Left lung (tissue), 4 donors: ENCODE measurements at regions not wholly inside any gene's neighbourhood (a gene's known extent, or its start where the extent isn't known, plus 50 kb on each side); places are given as distances from the start of the nearest gene placed in this dataset.
"Not testable (repeated sequence)": the region's sequence is repeated elsewhere in the genome, so short reads cannot be mapped to it uniquely, and the experiment has no call there.

Source experiments
- ATAC-seq: fragments of 200-7000 bp; cut with Tn5 transposase; one replicate; pipeline ENCODE4 v1.9.1; 2020; ENCODE audit warnings: moderate library complexity
- DNase-seq, 4 donors: peaks; one replicate each; pipeline ENCODE4 v3.0.0-alpha.2; 2013 to 2020
- H3K27ac ChIP-seq, 2 donors: fragments of 200-600 bp; sonication (generic) in 1 of 2; one replicate each; pipeline versions ENCODE4 v1.5.0 to v1.8.0; 2020 to 2021
- H3K27me3 ChIP-seq, 2 donors: fragments of 200-600 bp; sonication (generic) in 1 of 2; one replicate each; pipeline versions ENCODE4 v1.5.0 to v1.8.0; 2020 to 2021
- H3K36me3 ChIP-seq, 2 donors: fragments of 200-600 bp; sonication (generic) in 1 of 2; one replicate each; pipeline versions ENCODE4 v1.5.0 to v1.8.0; 2020 to 2021
- H3K4me1 ChIP-seq, 2 donors: fragments of 200-600 bp; one replicate each; pipeline ENCODE4 v1.8.0; 2021
- H3K4me3 ChIP-seq, 2 donors: fragments of 200-600 bp; sonication (generic) in 1 of 2; one replicate each; pipeline versions ENCODE4 v1.5.0 to v1.8.0; 2020 to 2021; ENCODE audit warnings: mild to moderate bottlenecking in 1 of 2
- H3K9me3 ChIP-seq, 2 donors: fragments of 200-600 bp; sonication (generic) in 1 of 2; one replicate each; pipeline versions ENCODE4 v1.5.0 to v1.8.0; 2020 to 2021
- CTCF ChIP-seq, 2 donors: fragments of 200-600 bp; sonication (generic) in 1 of 2; IDR thresholded peaks; one replicate each; pipeline versions ENCODE4 v1.5.0 to v1.8.0; 2021; ENCODE audit warnings: antibody characterized with exemption in 2 of 2
- intact Hi-C, 2 donors: fragments of 100-400 bp; cut with DNase I; formaldehyde crosslinking; loops; one replicate each; pipeline versions ENCODE4 v1.11.2 to v1.14.2; 2022
- donor health status: DM: no; HTN: yes; CAD: no.
- donor health status: DM: no; HTN: no; CAD: no.

GRCh38 chr12:56862264-56862663 lies 71.9 kb downstream of the SDR9C7 start:
- H3K4me1 ChIP-seq, result no peaks in the 10 kb centered on the region
- intact Hi-C loops, result no loop called here
- TF ChIP-seq CTCF (IDR thresholded peaks at IDR 0.05), result no peak
- no peaks in the 10 kb centered on the region for H3K36me3 ChIP-seq
- no peak overlapping the region for H3K4me3 ChIP-seq
- H3K9me3 ChIP-seq, result peaks cover 7 to 55% of the 10 kb centered on the region in 2 donors
- DNase-seq (no peak), ATAC-seq (no peak)
- H3K27me3 ChIP-seq, result no peaks in the 10 kb centered on the region
- H3K27ac ChIP-seq, result no peak overlapping the region

GRCh38 chr12:56853392-56853978 lies 80.7 kb downstream of the SDR9C7 start:
- intact Hi-C loops, H3K4me1 ChIP-seq, H3K4me3 ChIP-seq, ATAC-seq, H3K27ac ChIP-seq, H3K27me3 ChIP-seq, DNase-seq, H3K36me3 ChIP-seq: not testable (repeated sequence)
- peaks cover 0 to 20% of the 10 kb centered on the region in 2 donors for H3K9me3 ChIP-seq

GRCh38 chr12:56851462-56851861 lies 82.7 kb downstream of the SDR9C7 start:
- DNase-seq, result no peak
- no peak for ATAC-seq
- Histone ChIP-seq H3K27ac (no peak overlapping the region), H3K9me3 (peaks cover 0 to 20% of the 10 kb centered on the region in 2 donors), H3K4me1 (no peaks in the 10 kb centered on the region), H3K36me3 (no peaks in the 10 kb centered on the region), H3K27me3 (no peaks in the 10 kb centered on the region), H3K4me3 (no peak overlapping the region)
- intact Hi-C loops, result no loop called here
- no peak for TF ChIP-seq CTCF (IDR thresholded peaks at IDR 0.05)

- no peaks in the 10 kb centered on the region for H3K9me3 ChIP-seq
- H3K27ac ChIP-seq, result no peak overlapping the region
- DNase-seq (no peak), ATAC-seq (no peak)
- no peak overlapping the region for H3K4me3 ChIP-seq
- peaks cover 6 to 24% of the 10 kb centered on the region in 2 donors for H3K4me1 ChIP-seq
- H3K36me3 ChIP-seq, result no peaks in the 10 kb centered on the region
- no peak for TF ChIP-seq CTCF (IDR thresholded peaks at IDR 0.05)
- no peaks in the 10 kb centered on the region for H3K27me3 ChIP-seq
- intact Hi-C loops, result no loop called here
Observed at GRCh38 chr12:56840922-56841321, 77.8 kb downstream of the HSD17B6 start.

- Histone ChIP-seq H3K9me3 (no peaks in the 10 kb centered on the region), H3K4me3 (no peak overlapping the region), H3K36me3 (no peaks in the 10 kb centered on the region), H3K27me3 (no peaks in the 10 kb centered on the region), H3K27ac (peak overlapping the region; percentile 15 to 21), H3K4me1 (peaks cover 6 to 30% of the 10 kb centered on the region in 2 donors)
- peak; percentile 24 to 50 for TF ChIP-seq CTCF (IDR thresholded peaks at IDR 0.05)
- intact Hi-C loops, result no loop called here
- DNase-seq (peak in 2 of 4 donors; percentile 63 to 70), ATAC-seq (peak; percentile 63)
Observed at GRCh38 chr12:56839915-56840325, 76.8 kb downstream of the HSD17B6 start.

- Histone ChIP-seq H3K27me3 (no peaks in the 10 kb centered on the region), H3K4me1 (peaks cover 6 to 30% of the 10 kb centered on the region in 2 donors), H3K27ac (peak overlapping the region; percentile 15 to 21), H3K4me3 (no peak overlapping the region), H3K36me3 (no peaks in the 10 kb centered on the region), H3K9me3 (no peaks in the 10 kb centered on the region)
- no peak for TF ChIP-seq CTCF (IDR thresholded peaks at IDR 0.05)
- no peak for DNase-seq
- intact Hi-C loops, result no loop called here
- ATAC-seq, result no peak
Observed at GRCh38 chr12:56839489-56839848, 76.3 kb downstream of the HSD17B6 start.
